H1 (cell line): ENCODE measurements at regions not wholly inside any gene's neighbourhood (a gene's known extent, or its start where the extent isn't known, plus 50 kb on each side); places are given as distances from the start of the nearest gene placed in this dataset.

Experiments used
- CTCF ChIA-PET: fragments of 300-600 bp; sonication (Branson Sonifier 250); formaldehyde crosslinking; loops from one replicate; lab custom pipeline; 2021; ENCODE audit not compliant: partially characterized antibody; lab: Charles Lee
- POLR2A ChIA-PET: fragments of 300-600 bp; sonication (Branson Sonifier 250); formaldehyde crosslinking; loops from one replicate; lab custom pipeline; 2021; ENCODE audit warnings: inconsistent platforms; ENCODE audit not compliant: partially characterized antibody; lab: Charles Lee
- DNase-seq, 2 experiments: peaks; one replicate each; pipeline versions ENCODE4 v3.0.0 to v3.0.0-alpha.2; 2010 to 2022; ENCODE audit warnings: low spot score in 2 of 2, low read depth in 1 of 2, mixed read lengths in 1 of 2
- FAIRE-seq: peaks from 2 replicates; lab custom pipeline; 2011; peaks lifted over from hg19 to GRCh38; lab: Jason Lieb, UNC
- H2AFZ ChIP-seq: 2 replicates; pipeline ENCODE4 v1.8.1; 2012; ENCODE audit warnings: low read length, inconsistent platforms
- H2AK5ac ChIP-seq: 2 replicates; pipeline ENCODE4 v1.6.1; 2013; ENCODE audit warnings: low read depth, low read length
- H2BK120ac ChIP-seq: replicated peaks from 2 replicates; pipeline ENCODE3; 2013; ENCODE audit warnings: low read depth, low read length, inconsistent platforms
- H2BK12ac ChIP-seq: 2 replicates; pipeline ENCODE4 v1.6.1; 2013; ENCODE audit warnings: low read depth, low read length
- H2BK15ac ChIP-seq: 2 replicates; pipeline ENCODE4 v1.6.1; 2013; ENCODE audit warnings: low read length
- H2BK20ac ChIP-seq: 2 replicates; pipeline ENCODE4 v1.6.1; 2013; ENCODE audit warnings: low read length
- H2BK5ac ChIP-seq: 2 replicates; pipeline ENCODE4 v1.6.1; 2013; ENCODE audit warnings: low read depth, low read length
- H3K14ac ChIP-seq: 2 replicates; pipeline ENCODE4 v1.6.1; 2013; ENCODE audit warnings: inconsistent platforms; ENCODE audit not compliant: insufficient read length
- H3K18ac ChIP-seq: 2 replicates; pipeline ENCODE4 v1.6.1; 2013; ENCODE audit warnings: low read length; ENCODE audit errors: extremely low read depth
- H3K23ac ChIP-seq: 2 replicates; pipeline ENCODE4 v1.6.1; 2013; ENCODE audit warnings: inconsistent platforms; ENCODE audit not compliant: insufficient read length
- H3K23me2 ChIP-seq: 2 replicates; pipeline ENCODE4 v1.6.1; 2013; ENCODE audit warnings: low read depth, low read length
- H3K27ac ChIP-seq: 2 replicates; pipeline ENCODE4 v1.6.1; 2011; ENCODE audit warnings: low read depth, low read length, inconsistent platforms
- H3K27me3 ChIP-seq, 4 experiments: replicated peaks in 1 of 4; 1 replicate in 1 of 4; 2 replicates in 3 of 4; pipeline versions ENCODE4 v1.6.1 to v1.8.1; 2011 to 2013; ENCODE audit warnings: low read length in 3 of 4, mild to moderate bottlenecking in 3 of 4, inconsistent platforms in 2 of 4, mixed read lengths in 2 of 4, moderate library complexity in 1 of 4; ENCODE audit not compliant: control insufficient read depth in 3 of 4, insufficient read depth in 3 of 4; ENCODE audit errors: extremely low read depth in 1 of 4
- H3K36me3 ChIP-seq, 4 experiments: 2 replicates each; pipeline versions ENCODE4 v1.6.1 to v1.8.1; 2011 to 2013; ENCODE audit warnings: mild to moderate bottlenecking in 4 of 4, low read length in 3 of 4, moderate library complexity in 2 of 4, control low read depth in 1 of 4, inconsistent platforms in 1 of 4; ENCODE audit not compliant: insufficient read depth in 4 of 4, control insufficient read depth in 2 of 4
- H3K4ac ChIP-seq: replicated peaks from 2 replicates; pipeline ENCODE3; 2013; ENCODE audit warnings: low read length, low read depth, mixed read lengths, inconsistent platforms; ENCODE audit not compliant: insufficient read length
- H3K4me1 ChIP-seq, 4 experiments: replicated peaks in 1 of 4; 1 replicate in 1 of 4; 2 replicates in 3 of 4; pipeline versions ENCODE4 v1.6.1 to v1.8.1; 2011 to 2013; ENCODE audit warnings: low read length in 3 of 4, inconsistent platforms in 2 of 4, mixed read lengths in 1 of 4; ENCODE audit not compliant: insufficient read depth in 4 of 4, control insufficient read depth in 3 of 4
- H3K4me2 ChIP-seq, 2 experiments: 2 replicates each; pipeline versions ENCODE4 v1.6.1 to v1.8.1; 2011 to 2013; ENCODE audit warnings: low read depth in 2 of 2, low read length in 2 of 2, control low read depth in 1 of 2, inconsistent platforms in 1 of 2, mild to moderate bottlenecking in 1 of 2; ENCODE audit not compliant: insufficient read depth in 1 of 2
- H3K4me3 ChIP-seq, 4 experiments: fragments of 200-600, 300-600 bp in 1 of 4; sonication (generic), shearing (Covaris generic), sonication (Bioruptor Twin) in 1 of 4; 2 replicates each; pipeline versions ENCODE4 v1.5.1 to v1.8.1; 2011 to 2016; ENCODE audit warnings: low read length in 4 of 4, low read depth in 3 of 4, control low read depth in 2 of 4, inconsistent platforms in 2 of 4, mild to moderate bottlenecking in 2 of 4, mixed read lengths in 1 of 4, moderate library complexity in 1 of 4; ENCODE audit not compliant: insufficient read depth in 2 of 4; ENCODE audit errors: extremely low read depth in 1 of 4
- H3K56ac ChIP-seq: replicated peaks from 2 replicates; pipeline ENCODE3; 2013; ENCODE audit warnings: low read depth, mild to moderate bottlenecking, mixed read lengths, low read length, inconsistent platforms; ENCODE audit not compliant: insufficient read length
- H3K79me1 ChIP-seq: 2 replicates; pipeline ENCODE4 v1.6.1; 2013; ENCODE audit warnings: low read depth, low read length, control low read depth
- H3K79me2 ChIP-seq, 2 experiments: 2 replicates each; pipeline versions ENCODE4 v1.6.1 to v1.8.1; 2012 to 2013; ENCODE audit warnings: low read length in 2 of 2, mild to moderate bottlenecking in 2 of 2, inconsistent platforms in 1 of 2; ENCODE audit not compliant: insufficient read depth in 2 of 2, control insufficient read depth in 1 of 2
- H3K9ac ChIP-seq, 4 experiments: replicated peaks in 1 of 4; 1 replicate in 1 of 4; 2 replicates in 3 of 4; pipeline versions ENCODE4 v1.6.1 to v1.8.1; 2011 to 2013; ENCODE audit warnings: low read depth in 3 of 4, low read length in 3 of 4, control low read depth in 2 of 4, mild to moderate bottlenecking in 2 of 4, moderate library complexity in 2 of 4, inconsistent platforms in 1 of 4; ENCODE audit errors: extremely low read depth in 1 of 4
- H3K9me3 ChIP-seq, 2 experiments: 2 replicates each; pipeline versions ENCODE4 v1.6.1 to v1.8.1; 2012 to 2013; ENCODE audit warnings: mild to moderate bottlenecking in 2 of 2, moderate library complexity in 2 of 2, control low read depth in 1 of 2, inconsistent platforms in 1 of 2, low read depth in 1 of 2, low read length in 1 of 2, mixed read lengths in 1 of 2; ENCODE audit not compliant: insufficient read depth in 2 of 2
- H4K20me1 ChIP-seq, 2 experiments: replicated peaks in 1 of 2; 2 replicates each; pipeline versions ENCODE3 to v1.8.1; 2011 to 2013; ENCODE audit warnings: inconsistent platforms in 2 of 2, low read length in 2 of 2, mild to moderate bottlenecking in 1 of 2; ENCODE audit not compliant: insufficient read depth in 2 of 2, control insufficient read depth in 1 of 2
- H4K5ac ChIP-seq: 2 replicates; pipeline ENCODE4 v1.6.1; 2013; ENCODE audit warnings: low read length, low read depth, mixed read lengths, inconsistent platforms; ENCODE audit not compliant: insufficient read length
- H4K8ac ChIP-seq: 2 replicates; pipeline ENCODE4 v1.8.0; 2013; ENCODE audit warnings: mild to moderate bottlenecking, moderate library complexity, low read length, inconsistent platforms; ENCODE audit not compliant: insufficient read depth; ENCODE audit errors: extremely low read depth
- H4K91ac ChIP-seq: replicated peaks from 2 replicates; pipeline ENCODE3; 2013; ENCODE audit warnings: low read length, mixed read lengths, inconsistent platforms; ENCODE audit not compliant: insufficient read length
- ASH2L ChIP-seq: fragments of 200-600, 300-600 bp; sonication (generic); IDR thresholded peaks from one replicate; pipeline ENCODE4 v1.7.1; 2017; ENCODE audit warnings: low read length
- TBP ChIP-seq: IDR thresholded peaks from 2 replicates; pipeline ENCODE4 v1.6.1; 2011; ENCODE audit warnings: low read depth, low read length, improper control_type of control experiment
- TEAD4 ChIP-seq: IDR thresholded peaks from 2 replicates; pipeline ENCODE4 v1.6.1; 2012; ENCODE audit warnings: low read depth, low read length, inconsistent platforms, mixed read lengths
- WGBS, 2 experiments: shearing (Covaris generic) in 1 of 2; methylation state at CpG; one replicate each; pipeline versions ENCODE4 v1.1.6 to v1.1.7; 2013 to 2015; ENCODE audit warnings: low lambda C conversion rate in 2 of 2, mixed read lengths in 2 of 2, inconsistent platforms in 1 of 2, low coverage in 1 of 2, missing lambda C conversion rate in 1 of 2; ENCODE audit not compliant: insufficient replicate concordance in 2 of 2, insufficient coverage in 1 of 2, insufficient read length in 1 of 2; ENCODE audit errors: extremely low coverage in 1 of 2, missing lambda C conversion rate in 1 of 2; 5-methylcytosine and 5-hydroxymethylcytosine counted together

- Histone ChIP-seq H3K4me2 (no peak overlapping the region), H3K36me3 (no peaks in the 10 kb centered on the region), H2AK5ac (no peak overlapping the region), H2BK20ac (no peak overlapping the region), H4K91ac (no peak overlapping the region), H3K79me2 (no peaks in the 10 kb centered on the region), H3K56ac (no peak overlapping the region), H3K18ac (no peak overlapping the region), H2BK120ac (no peak overlapping the region), H2AFZ (no peak overlapping the region), H4K8ac (no peak overlapping the region), H2BK12ac (no peak overlapping the region), H2BK15ac (no peak overlapping the region), H3K23me2 (no peaks in the 10 kb centered on the region), H3K14ac (no peak overlapping the region), H3K23ac (no peak overlapping the region), H3K27me3 (no peaks in the 10 kb centered on the region), H3K79me1 (no peaks in the 10 kb centered on the region), H3K4ac (no peak overlapping the region), H4K5ac (no peak overlapping the region), H3K4me3 (no peak overlapping the region), H3K9ac (no peak overlapping the region), H2BK5ac (no peak overlapping the region), H3K27ac (no peak overlapping the region), H4K20me1 (no peaks in the 10 kb centered on the region), H3K9me3 (no peaks in the 10 kb centered on the region), H3K4me1 (no peaks in the 10 kb centered on the region)
- TF ChIP-seq TBP (no peak), ASH2L (no peak), TEAD4 (no peak)
- ChIA-PET CTCF (no interaction called here), POLR2A (no interaction called here)
- FAIRE-seq: no peak
- 89% methylated on average over 2 of the region's 2 CpGs; no CpG with 5 or more reads in 1 of the 2 experiments for WGBS, 2 experiments
- no peak for DNase-seq
Measured at GRCh38 chr7:110541962-110542361, 549.0 kb upstream of the LRRN3 start.
